Stimulated activated memory B cell treated with anti-CD40 and anti-IgM and Interleukin-4, amounts not matched to agents 10 μg/mL and 1 μg/mL and 100 μg/mL, for 72 hours (primary cell): ENCODE measurements at regions not wholly inside any gene's neighbourhood (a gene's known extent, or its start where the extent isn't known, plus 50 kb on each side); places are given as distances from the start of the nearest gene placed in this dataset.

Experiments used
- ATAC-seq: fragments of 150-1000 bp; cut with Tn5 transposase; 2 replicates; pipeline ENCODE4 v1.10.0; 2021
- H3K27ac Mint-ChIP-seq: one replicate; pipeline ENCODE4 v1.8.0; 2022; ENCODE audit warnings: mild to moderate bottlenecking, mixed read lengths
- H3K27me3 Mint-ChIP-seq: one replicate; pipeline ENCODE4 v1.8.0; 2022; ENCODE audit warnings: mixed read lengths
- H3K36me3 Mint-ChIP-seq: one replicate; pipeline ENCODE4 v1.8.0; 2022; ENCODE audit warnings: mixed read lengths
- H3K4me1 Mint-ChIP-seq: one replicate; pipeline ENCODE4 v1.8.0; 2022; ENCODE audit warnings: mixed read lengths
- H3K4me3 Mint-ChIP-seq: one replicate; pipeline ENCODE4 v1.8.0; 2022; ENCODE audit warnings: mild to moderate bottlenecking, moderate library complexity, mixed read lengths
- H3K9me3 Mint-ChIP-seq: one replicate; pipeline ENCODE4 v1.8.0; 2022; ENCODE audit warnings: mixed read lengths

GRCh38 chr16:85398688-85399582, 214.2 kb upstream of the GSE1 start:
- Mint-ChIP-seq H3K36me3 (no peaks in the 10 kb centered on the region), H3K4me1 (peaks cover 6% of the 10 kb centered on the region), H3K9me3 (no peaks in the 10 kb centered on the region), H3K27me3 (peaks cover 37% of the 10 kb centered on the region), H3K27ac (no peak overlapping the region), H3K4me3 (no peak overlapping the region)
- no peak for ATAC-seq

DNA sequence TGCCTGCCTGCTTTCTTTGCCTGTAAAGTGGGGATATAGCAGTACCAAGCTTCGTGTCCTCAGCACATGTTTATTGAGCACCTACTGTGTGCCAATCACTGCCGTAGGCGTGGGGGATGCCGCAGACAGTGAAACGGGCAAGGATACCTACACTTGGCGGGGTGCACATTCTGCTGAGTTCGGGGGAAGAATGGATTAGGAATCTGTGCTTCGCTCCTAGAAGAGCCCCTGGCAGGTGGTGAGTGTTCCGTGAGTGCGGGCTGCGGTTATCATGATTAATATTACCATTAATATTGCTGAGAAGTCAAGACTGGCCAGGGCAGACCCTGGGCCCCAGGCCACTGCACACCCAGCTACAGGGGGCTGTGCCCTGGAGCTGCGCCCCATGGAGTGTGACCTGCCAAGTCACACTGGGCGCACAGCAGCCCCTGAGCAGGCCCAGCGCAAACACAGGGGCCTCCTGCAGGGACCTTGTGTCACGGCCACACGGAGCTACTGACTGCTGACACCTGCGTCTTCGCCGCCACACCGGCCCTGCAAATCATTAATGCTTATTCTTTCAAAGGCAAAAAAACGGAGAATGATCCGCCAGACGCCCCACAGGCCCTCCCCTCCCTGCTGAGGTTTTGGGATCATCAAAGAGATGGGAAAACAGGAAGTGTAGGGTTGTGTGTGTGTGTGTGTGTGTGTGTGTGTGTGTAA, 213.4 kb upstream of the GSE1 start:
- no peak for ATAC-seq
- Mint-ChIP-seq H3K27me3 (peaks cover 31% of the 10 kb centered on the region), H3K4me1 (peaks cover 6% of the 10 kb centered on the region), H3K27ac (no peak overlapping the region), H3K4me3 (no peak overlapping the region), H3K9me3 (no peaks in the 10 kb centered on the region), H3K36me3 (no peaks in the 10 kb centered on the region)

DNA sequence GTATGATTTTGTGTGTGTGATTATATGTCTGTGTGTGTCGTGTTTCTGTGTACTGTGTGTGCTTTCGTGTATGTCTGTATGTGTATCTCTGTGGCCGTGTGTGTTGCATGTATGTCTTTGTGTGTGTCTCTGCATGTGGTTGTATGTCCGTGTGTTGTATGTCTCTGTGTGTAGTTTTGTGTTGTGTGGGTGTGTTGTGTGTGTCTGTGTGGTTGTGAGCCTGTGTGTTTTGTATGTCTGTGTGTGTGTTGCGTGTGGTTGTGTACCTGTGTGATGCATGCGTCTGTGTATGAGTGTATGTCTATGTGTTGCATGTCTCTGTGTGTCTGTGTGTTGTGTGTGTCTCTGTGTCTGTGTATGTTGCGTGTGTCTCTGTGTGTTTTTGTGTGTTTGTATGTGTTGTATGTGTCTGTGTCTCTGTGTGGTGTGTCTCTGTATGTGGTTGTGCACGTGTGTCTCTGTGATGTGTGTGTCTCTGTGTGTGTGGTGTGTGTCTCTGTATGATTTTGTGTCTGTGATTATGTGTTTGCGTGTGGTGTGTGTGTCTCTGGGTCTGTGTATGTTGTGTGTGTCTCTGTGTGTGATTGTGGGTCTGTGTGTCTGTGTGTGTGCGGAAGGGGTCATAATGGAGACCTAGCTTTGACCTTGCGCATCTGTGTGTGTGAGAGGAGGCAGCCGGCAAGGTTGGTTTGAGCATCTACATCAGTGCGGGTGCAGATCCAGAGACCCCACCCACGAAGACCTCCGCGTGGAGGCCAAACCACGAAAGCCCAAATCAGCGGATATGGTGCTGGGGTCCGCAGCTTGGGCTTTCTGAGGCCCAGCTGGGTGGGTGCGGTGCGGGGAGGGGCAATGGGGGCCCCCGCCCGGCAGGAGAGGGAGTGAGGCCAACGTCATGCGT, 212.6 kb upstream of the GSE1 start:
- Mint-ChIP-seq H3K4me1 (peaks cover 6% of the 10 kb centered on the region), H3K9me3 (no peaks in the 10 kb centered on the region), H3K27me3 (peaks cover 26% of the 10 kb centered on the region), H3K27ac (no peak overlapping the region), H3K4me3 (no peak overlapping the region), H3K36me3 (no peaks in the 10 kb centered on the region)
- no peak for ATAC-seq

- Mint-ChIP-seq H3K27me3 (peaks cover 23% of the 10 kb centered on the region), H3K4me1 (peaks cover 6% of the 10 kb centered on the region), H3K9me3 (no peaks in the 10 kb centered on the region), H3K36me3 (no peaks in the 10 kb centered on the region), H3K4me3 (no peak overlapping the region), H3K27ac (no peak overlapping the region)
- no peak for ATAC-seq
Measured at GRCh38 chr16:85401370-85401916, 211.7 kb upstream of the GSE1 start.

DNA sequence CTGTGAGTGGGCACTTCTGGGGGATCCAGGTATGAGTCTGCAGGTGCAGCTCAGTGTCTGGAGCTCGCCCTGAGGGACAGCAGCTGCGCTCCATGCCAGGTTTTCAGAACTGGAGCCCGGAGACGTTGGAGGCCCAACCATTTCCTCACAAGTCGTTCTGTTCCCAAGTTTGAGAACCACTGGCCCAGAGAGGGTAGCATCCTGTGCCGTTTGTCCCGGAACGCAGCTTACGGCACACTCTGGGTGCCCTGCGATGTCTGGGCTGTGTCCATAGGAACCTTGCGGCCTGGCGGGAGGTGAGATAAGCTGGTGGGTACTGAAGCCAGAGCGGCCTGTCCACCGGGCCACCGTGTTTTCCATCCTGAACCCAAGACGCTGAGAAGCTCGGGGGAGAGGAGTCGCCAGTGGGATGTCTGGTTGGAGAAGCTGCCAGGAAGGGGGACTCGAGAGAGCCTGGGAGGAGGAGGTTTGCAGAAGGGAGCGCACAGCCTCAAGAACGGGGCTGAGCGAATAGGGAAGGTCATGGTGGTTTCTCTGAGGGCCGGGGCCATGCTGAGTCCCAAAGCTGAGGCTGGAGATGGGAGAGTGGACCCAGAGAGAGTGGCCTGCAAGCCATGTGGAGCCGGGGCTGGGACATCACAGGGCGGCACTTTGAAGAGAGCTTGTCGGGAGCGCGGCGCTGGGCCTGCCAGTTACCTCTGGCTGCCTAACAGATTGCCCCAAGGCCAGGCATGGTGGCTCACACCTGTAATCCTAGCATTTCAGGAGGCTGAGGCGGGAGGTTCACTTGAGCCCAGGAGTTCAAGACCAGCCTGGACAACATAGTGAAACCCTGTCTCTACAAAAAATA, 211.0 kb upstream of the GSE1 start:
- Mint-ChIP-seq H3K9me3 (no peaks in the 10 kb centered on the region), H3K4me1 (peaks cover 6% of the 10 kb centered on the region), H3K36me3 (no peaks in the 10 kb centered on the region), H3K4me3 (no peak overlapping the region), H3K27ac (no peak overlapping the region), H3K27me3 (peaks cover 16% of the 10 kb centered on the region)
- ATAC-seq = no peak

DNA sequence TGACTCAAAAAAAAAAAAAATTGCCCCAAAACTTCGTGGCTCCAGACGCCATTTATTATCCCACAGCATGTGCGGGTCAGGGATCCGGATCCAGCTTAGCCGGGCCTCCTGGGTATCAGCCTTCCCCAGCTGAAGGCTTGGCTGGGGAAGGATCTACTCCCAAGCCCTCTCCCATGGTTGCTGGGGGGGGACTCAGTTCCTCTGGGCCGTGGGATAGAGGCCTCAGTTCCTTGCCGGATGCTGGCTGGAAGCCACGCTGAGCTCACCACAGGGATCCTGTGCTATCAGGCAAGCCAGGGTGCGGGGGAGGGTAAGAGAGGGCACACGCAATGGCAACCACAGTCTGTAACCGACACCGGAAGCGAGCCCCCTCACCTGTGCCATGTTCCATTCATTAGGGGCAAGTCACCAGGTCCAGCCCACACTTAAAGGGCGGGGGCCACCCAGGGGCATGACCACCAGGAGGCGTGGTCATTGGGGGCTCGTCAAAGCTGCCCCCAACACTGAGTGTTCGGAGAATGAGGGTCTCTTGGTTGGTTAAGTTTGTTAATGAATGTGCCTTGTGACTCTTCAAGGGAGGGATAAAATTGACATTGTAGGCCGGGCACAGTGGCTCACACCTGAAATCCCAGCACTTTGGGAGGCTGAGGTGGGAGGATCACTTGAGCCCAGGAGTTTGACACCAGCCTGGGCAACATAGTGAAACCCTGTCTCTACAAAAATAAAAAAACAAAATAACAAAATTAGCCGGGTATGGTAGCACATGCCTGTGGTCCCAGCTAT, 210.0 kb upstream of the GSE1 start:
- no peak overlapping the region for H3K27ac Mint-ChIP-seq
- H3K27me3 Mint-ChIP-seq = peaks cover 11% of the 10 kb centered on the region
- peaks cover 2% of the 10 kb centered on the region for H3K4me1 Mint-ChIP-seq
- H3K9me3 Mint-ChIP-seq = no peaks in the 10 kb centered on the region
- ATAC-seq = peak; percentile 47
- H3K36me3 Mint-ChIP-seq = no peaks in the 10 kb centered on the region
- H3K4me3 Mint-ChIP-seq = no peak overlapping the region

- no peak overlapping the region for H3K4me3 Mint-ChIP-seq
- no peak for ATAC-seq
- H3K36me3 Mint-ChIP-seq = no peaks in the 10 kb centered on the region
- H3K27ac Mint-ChIP-seq = no peak overlapping the region
- H3K4me1 Mint-ChIP-seq = no peaks in the 10 kb centered on the region
- H3K27me3 Mint-ChIP-seq = peaks cover 8% of the 10 kb centered on the region
- H3K9me3 Mint-ChIP-seq = no peaks in the 10 kb centered on the region
Measured at GRCh38 chr16:85403693-85404092, 209.4 kb upstream of the GSE1 start.

- Mint-ChIP-seq H3K4me3 (no peak overlapping the region), H3K9me3 (peaks cover 9% of the 10 kb centered on the region), H3K4me1 (no peaks in the 10 kb centered on the region), H3K27ac (no peak overlapping the region), H3K36me3 (no peaks in the 10 kb centered on the region), H3K27me3 (peaks cover 10% of the 10 kb centered on the region)
- no peak for ATAC-seq
Measured at GRCh38 chr16:85412911-85413520, 200.1 kb upstream of the GSE1 start.

DNA sequence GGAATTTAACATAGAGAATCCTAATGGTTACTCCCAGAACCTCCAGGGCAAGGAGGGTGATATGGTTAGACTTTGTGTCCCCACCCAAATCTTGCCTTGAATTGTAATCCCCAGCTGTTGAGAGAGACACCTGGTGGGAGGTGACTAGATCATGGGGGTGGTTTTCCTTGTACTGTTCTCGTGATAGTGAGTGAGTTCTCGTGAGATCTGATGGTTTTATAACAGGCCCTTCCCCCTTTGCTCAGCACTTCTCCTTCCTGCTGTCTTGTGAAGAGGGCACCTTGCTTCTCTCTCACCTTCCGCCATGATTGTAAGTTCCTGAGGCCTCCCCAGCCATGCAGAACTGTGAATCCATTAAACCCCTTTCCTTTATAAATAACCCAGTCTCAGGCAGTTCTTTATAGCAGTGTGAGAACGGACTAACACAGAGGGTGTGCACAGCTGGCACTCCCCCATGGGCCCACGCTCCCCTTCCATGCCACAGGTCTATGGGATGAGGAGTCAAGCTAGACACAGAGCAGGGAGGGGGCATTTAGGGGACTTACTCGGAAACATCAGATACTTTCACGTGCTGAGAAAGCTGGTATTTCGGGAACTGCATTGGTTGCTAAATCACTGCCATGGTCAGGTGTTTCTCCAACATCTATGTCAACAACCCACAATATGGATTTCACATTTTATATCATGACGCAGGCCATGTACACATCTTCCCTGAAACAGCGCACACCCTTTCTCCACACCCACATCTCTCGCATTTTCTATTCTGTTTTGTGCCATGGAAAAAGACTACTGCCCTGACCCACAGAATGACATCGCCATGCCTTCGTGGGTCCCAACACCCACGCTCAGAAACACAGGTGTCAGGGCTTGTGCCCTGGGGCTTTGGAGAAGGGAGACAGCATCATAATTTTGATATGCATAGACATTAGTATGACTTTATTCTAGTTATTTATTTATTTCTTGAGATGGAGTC, 199.1 kb upstream of the GSE1 start:
- peaks cover 9% of the 10 kb centered on the region for H3K9me3 Mint-ChIP-seq
- no peak overlapping the region for H3K27ac Mint-ChIP-seq
- peaks cover 19% of the 10 kb centered on the region for H3K27me3 Mint-ChIP-seq
- ATAC-seq = no peak
- no peak overlapping the region for H3K4me3 Mint-ChIP-seq
- H3K36me3 Mint-ChIP-seq = no peaks in the 10 kb centered on the region
- H3K4me1 Mint-ChIP-seq = no peaks in the 10 kb centered on the region

DNA sequence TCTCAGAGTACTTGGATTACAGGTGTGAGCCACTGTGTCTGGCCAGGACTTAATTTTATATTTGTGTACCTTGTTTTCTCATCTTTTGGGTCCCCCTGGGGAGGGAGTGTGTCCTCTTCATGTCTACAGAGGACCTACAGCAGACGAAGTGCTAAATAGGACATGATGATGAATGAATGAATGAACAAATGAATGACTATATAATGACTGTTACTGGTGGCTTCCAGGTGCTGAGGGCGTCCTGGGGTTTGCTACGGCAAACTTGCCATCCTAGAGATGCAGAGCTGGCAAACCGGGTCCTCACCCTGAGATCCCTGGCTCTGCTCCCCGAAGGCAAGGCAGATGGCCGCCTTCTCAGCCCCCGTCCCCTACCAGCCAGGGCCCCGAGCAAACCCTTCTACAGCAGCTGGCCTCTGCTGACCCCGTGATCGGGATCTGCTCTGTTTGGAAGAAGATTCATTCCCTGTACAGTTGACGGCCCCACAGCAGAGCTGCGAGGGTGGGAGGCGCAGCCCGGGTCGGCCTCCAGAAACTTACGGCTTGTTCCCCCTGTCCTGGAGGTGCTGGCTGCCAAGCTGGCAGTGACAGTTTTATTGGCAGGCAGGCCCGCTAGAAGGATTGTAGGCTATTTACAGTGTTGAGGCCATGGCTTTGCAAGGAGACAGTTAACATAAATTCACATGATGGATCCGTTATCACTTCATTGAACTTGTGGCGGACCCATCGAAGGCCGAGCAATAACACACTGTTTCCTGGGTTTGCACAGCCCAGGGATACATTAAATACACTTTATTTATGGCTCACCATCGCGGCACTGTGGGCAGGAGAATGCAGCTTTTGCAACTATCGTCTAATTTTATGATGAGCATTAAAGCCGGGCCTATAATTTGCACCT, 197.7 kb upstream of the GSE1 start:
- Mint-ChIP-seq H3K27ac (no peak overlapping the region), H3K9me3 (peaks cover 9% of the 10 kb centered on the region), H3K27me3 (peaks cover 21% of the 10 kb centered on the region), H3K4me3 (no peak overlapping the region), H3K4me1 (no peaks in the 10 kb centered on the region), H3K36me3 (no peaks in the 10 kb centered on the region)
- no peak for ATAC-seq

GRCh38 chr16:85416228-85417109, 196.7 kb upstream of the GSE1 start:
- Mint-ChIP-seq H3K36me3 (no peaks in the 10 kb centered on the region), H3K4me3 (no peak overlapping the region), H3K9me3 (peaks cover 9% of the 10 kb centered on the region), H3K27ac (no peak overlapping the region), H3K4me1 (peaks cover 6% of the 10 kb centered on the region), H3K27me3 (peaks cover 29% of the 10 kb centered on the region)
- ATAC-seq = peak; percentile 66
